Fibroblast of skin of scalp (primary cell): ENCODE measurements at regions not wholly inside any gene's neighbourhood (a gene's known extent, or its start where the extent isn't known, plus 50 kb on each side); places are given as distances from the start of the nearest gene placed in this dataset.
"Not testable (repeated sequence)": the region's sequence is repeated elsewhere in the genome, so short reads cannot be mapped to it uniquely, and the experiment has no call there.

ENCODE experiments used
- DNase-seq: peaks from one replicate; pipeline ENCODE4 v3.0.0-alpha.2; 2013

- DNase-seq, result no peak
Measured at GRCh38 chr1:192418552-192419285, 101.9 kb downstream of the RGS21 start.

- DNase-seq, result no peak
Measured at GRCh38 chr1:192430644-192431043, 113.9 kb downstream of the RGS21 start.

- DNase-seq, result no peak
Measured at GRCh38 chr1:192435704-192436103, 118.9 kb downstream of the RGS21 start.

GRCh38 chr1:192436441-192437078 is 119.8 kb downstream of the RGS21 start:
- no peak for DNase-seq

DNA sequence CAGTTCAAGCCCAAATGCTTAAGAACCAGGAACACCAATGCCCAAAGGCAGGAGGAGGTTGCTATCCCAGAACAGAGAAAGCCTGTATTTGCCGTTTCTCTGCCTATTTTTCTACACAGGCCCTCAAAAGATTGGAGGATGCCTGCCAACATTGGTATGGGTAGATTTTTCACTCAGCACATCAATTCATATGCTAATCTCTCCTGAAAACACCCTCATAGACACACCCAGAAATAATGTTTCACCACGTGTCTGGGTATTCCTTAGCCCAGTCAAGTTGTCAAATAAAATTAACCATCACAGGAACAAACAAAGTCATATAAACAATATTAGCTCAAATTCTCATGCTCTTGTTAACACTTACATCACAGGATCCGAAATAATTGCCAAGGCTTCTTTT is 121.9 kb downstream of the RGS21 start:
- no peak for DNase-seq

GRCh38 chr1:192439373-192440025 is 122.7 kb downstream of the RGS21 start:
- DNase-seq, result peak; percentile 76

DNA sequence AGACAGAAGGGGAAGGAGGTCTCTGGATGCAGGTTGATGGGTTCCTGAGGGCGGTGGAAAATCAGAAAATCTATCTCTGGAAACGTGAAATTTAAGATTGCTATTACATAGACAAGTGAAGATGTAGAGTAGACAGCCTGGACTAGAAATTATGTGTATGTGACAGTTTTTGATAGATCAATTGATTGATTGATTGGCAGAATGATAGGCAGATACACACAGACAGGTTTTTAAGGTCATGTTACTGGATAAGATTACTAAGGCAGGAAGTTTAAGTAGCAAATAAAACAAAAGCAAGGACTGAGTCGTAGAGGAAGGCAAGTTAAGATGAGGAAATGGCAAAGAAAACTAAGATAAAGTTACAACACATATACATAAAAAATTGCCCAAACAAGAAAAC is 124.7 kb downstream of the RGS21 start:
- DNase-seq, result no peak

- peak; percentile 23 for DNase-seq
Measured at GRCh38 chr1:192442736-192443135, 125.9 kb downstream of the RGS21 start.

GRCh38 chr1:192443616-192444015 is 126.8 kb downstream of the RGS21 start:
- peak; percentile 13 for DNase-seq

DNA sequence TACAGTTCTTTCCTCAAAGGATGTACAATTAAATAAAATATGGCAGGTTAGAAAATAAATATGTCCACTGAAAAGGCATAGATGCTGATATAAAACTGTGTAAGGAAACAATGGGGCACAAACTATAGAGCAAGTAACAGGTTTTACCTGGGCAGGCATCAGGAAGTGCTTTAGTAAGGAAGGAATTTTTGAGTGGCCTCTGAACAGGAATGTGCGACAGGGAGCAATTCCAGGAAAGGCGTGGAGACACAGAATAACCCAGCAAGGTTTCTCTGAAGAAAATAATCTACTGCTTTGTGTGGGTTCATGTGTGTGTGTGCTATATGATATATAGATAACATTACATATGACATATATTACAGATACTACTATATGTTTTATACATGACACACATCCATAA is 128.4 kb downstream of the RGS21 start:
- no peak for DNase-seq

DNA sequence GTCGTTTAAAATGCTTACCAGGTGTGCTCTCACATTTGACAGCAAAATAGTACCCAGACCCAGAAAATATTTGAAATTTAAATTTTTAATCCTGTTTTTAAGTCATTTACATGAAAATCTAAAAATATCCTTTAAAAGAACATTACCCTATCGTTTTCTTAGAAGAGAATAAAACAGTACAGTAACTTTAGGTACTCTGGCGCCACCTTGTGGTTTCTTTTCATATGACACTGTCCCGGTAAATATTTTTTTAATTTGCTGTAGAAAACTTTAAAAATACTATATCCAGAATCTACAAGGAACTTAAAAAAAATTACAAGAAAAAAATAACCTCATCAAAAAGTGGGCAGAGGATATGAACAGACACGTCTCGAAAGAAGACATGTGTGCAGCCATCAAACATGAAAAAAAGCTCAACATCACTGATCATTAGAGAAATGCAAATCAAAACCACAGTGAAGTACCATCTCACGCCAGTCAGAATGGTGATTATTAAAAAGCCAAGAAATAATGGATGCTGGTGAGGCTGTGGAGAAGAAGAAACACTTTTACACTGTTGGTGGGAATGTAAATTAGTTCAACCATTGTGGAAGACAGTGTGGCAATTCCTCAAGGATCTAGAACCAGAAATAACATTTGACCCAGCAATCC is 129.2 kb downstream of the RGS21 start:
- DNase-seq, result peak; percentile 51

GRCh38 chr1:192448026-192448578 is 127.5 kb upstream of the RGS1 start:
- DNase-seq, result peak; percentile 78

DNA sequence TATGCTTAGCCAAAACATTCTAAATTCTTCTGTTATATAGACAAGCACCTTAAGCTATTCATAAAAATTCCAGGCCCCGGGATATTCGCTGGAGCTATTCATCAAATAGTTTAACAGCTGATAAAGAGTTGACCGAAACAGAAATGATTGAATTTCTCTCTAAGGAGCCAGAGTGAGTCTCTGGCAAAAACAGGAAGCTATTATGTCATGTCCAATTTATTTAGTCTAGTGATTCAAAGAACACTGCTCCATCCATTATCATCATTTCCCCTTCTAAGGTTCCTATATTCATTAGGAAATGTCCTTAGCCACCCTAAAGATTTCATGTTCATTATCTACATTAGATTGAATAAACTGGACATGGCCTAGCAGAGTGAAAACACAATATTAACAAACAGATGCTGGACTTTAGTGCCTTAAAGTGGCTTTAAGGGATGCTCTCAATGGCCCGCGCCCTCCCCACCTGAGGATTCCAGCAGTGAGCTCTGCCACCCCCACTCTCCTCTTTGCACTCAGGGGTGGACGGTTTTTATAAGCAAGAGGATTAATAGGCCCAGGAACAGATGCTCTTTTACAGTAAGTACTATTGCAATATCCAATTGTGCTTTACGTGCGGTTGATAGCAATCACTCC is 122.1 kb upstream of the RGS1 start:
- DNase-seq, result peak; percentile 12

DNA sequence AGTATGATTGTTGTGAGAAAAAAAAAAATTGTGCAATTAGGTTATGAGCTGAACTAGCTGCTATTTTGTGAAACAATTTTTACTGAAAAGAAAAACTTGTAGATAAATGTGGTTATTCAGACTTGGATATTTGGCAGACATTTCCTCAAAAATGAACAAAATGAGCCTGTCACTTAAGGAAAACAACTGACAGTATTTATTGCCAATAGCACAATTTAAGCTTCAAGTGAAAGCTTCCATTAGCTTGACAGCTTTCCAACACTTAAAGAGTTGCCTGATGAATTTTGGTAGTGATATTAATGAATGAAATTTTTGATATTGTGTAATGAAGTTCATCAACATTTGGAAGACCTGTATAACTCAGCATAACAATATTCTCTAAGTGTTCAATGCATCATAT is 116.1 kb upstream of the RGS1 start:
- DNase-seq, result no peak

GRCh38 chr1:192461684-192462083 is 113.9 kb upstream of the RGS1 start:
- no peak for DNase-seq

DNA sequence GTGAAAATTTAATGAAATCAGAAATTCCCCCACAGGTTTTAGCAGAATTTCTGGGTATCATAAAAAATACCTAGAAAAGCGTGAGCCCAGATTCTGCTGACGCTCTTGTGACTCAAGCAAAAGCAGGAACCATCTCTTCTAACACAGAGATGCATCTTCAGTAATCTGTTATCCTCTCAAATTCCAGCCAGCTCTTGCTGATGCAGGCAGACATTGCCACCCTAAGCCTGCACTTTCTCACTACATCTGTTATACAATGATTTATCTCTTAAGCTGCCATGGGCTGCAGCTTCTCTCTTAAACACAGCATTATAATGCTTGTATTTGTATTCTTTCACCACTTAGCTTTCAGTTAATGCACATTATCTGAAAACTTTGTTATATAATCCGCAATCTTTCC is 113.0 kb upstream of the RGS1 start:
- no peak for DNase-seq

DNA sequence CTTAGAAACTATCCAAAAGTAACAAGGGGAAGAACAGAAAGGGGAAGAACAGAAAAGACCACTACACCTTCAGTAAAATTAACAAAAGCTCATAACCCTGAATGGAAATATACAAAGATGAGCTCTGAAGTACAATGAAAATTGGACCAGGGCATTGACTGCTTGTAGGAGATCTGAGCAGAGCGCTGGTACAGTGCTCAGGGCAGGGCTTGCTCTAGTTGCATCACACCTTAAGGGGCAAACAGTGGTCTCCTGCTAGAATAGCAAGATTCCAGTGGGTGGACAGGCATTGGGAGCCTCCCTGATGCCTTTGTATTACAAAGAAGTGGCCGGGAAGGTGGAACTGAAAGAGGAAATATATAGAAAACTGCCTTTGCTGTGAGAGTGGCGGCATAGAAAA is 111.9 kb upstream of the RGS1 start:
- DNase-seq, result no peak

GRCh38 chr1:192465221-192465620 is 110.4 kb upstream of the RGS1 start:
- DNase-seq, result not testable (repeated sequence)

GRCh38 chr1:192474080-192474683 is 101.4 kb upstream of the RGS1 start:
- peak; percentile 41 for DNase-seq

GRCh38 chr1:192475329-192475728 is 100.2 kb upstream of the RGS1 start:
- no peak for DNase-seq

DNA sequence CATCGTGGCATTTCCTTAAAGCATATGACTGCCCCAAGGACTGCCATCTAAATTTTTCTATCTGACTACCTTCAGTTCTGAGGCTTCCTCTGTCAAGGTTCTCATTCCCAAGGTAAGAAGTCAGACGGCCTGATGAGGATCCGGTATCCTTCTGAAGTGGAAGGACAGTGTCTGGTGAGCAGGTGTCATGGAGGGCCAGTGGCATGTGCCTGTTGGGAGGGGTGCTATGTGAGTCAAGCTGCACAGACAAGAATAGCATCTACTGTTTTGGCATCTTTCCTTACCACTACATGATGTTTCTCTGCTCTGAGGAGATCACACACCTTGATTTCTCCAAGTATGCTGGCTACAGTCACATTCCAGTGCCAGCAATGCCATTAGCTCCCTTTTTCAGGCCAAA is 99.6 kb upstream of the RGS1 start:
- no peak for DNase-seq

DNA sequence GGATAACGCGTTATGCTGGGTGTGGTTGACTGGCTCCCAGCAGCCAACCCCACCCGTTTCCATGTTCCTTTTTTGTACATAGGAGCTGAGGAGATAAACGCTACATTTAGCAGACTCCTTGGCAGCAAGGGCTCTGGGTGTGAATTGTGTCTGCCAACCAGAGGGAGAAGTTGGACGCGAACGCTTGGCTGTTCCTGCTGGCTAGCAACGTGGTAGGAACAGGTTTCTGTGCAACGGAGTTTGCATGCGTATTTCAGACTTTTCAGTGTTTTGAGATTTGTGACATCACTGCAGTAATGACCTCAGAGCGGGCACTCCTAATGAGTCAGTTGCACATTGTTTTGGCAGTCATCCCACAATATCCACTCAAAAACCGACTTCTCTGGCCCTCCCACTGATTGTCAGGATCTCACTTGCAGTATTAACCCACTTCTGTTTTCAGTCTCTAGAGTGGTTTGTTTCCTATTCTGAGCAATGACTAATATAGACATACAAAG is 98.7 kb upstream of the RGS1 start:
- peak; percentile 20 for DNase-seq
